Peyer's patch (tissue), 4 donors: ENCODE measurements at regions not wholly inside any gene's neighbourhood (a gene's known extent, or its start where the extent isn't known, plus 50 kb on each side); places are given as distances from the start of the nearest gene placed in this dataset.

Experiments
- DNase-seq, 3 donors: peaks; one replicate each; pipeline ENCODE4 v3.0.0-alpha.2; 2017 to 2019
- H3K27ac ChIP-seq, 4 donors: fragments of 200-600 bp; sonication (generic); one replicate each; pipeline ENCODE4 v1.5.1; 2016 to 2019
- H3K27me3 ChIP-seq, 2 donors: fragments of 200-600 bp; sonication (generic); one replicate each; pipeline ENCODE4 v1.5.1; 2019
- H3K36me3 ChIP-seq, 3 donors: fragments of 200-600 bp; sonication (generic); one replicate each; pipeline ENCODE4 v1.5.1; 2016 to 2019
- H3K4me1 ChIP-seq, 4 donors: fragments of 200-600 bp; sonication (generic); one replicate each; pipeline ENCODE4 v1.5.1; 2016 to 2019
- H3K4me3 ChIP-seq, 4 donors: fragments of 200-600 bp; sonication (generic); 1 replicate in 3 of 4; 2 replicates in 1 of 4; pipeline ENCODE4 v1.5.1; 2016 to 2019; ENCODE audit warnings: mild to moderate bottlenecking in 1 of 4
- H3K9me3 ChIP-seq, 4 donors: fragments of 200-600 bp; sonication (generic); one replicate each; pipeline ENCODE4 v1.5.1; 2016 to 2019; ENCODE audit warnings: mild to moderate bottlenecking in 1 of 4
- POLR2A ChIP-seq, 2 donors: fragments of 450-650 bp; IDR thresholded peaks; one replicate each; pipeline ENCODE4 v1.5.1; 2017; ENCODE audit warnings: antibody characterized with exemption in 2 of 2, mild to moderate bottlenecking in 2 of 2, moderate library complexity in 2 of 2
- TF ChIP-seq, protein P1 (sequence below), 6 experiments: fragments of 450-650 bp in 4 of 6; fragments of 200-600 bp in 2 of 6; sonication (generic) in 1 of 6; IDR thresholded peaks; one replicate each; pipeline ENCODE4 v1.5.1; 2017 to 2019; ENCODE audit warnings: antibody characterized with exemption in 6 of 6, mild to moderate bottlenecking in 3 of 6, moderate library complexity in 1 of 6

GRCh38 chr15:91711384-91712033, 142.0 kb upstream of the SLCO3A1 start:
- Histone ChIP-seq H3K36me3 (no peaks in the 10 kb centered on the region), H3K27ac (no peak overlapping the region), H3K4me3 (no peak overlapping the region), H3K27me3 (no peaks in the 10 kb centered on the region), H3K4me1 (peaks cover 0 to 4% (median 0%) of the 10 kb centered on the region in 4 donors), H3K9me3 (no peaks in the 10 kb centered on the region)
- no peak for DNase-seq
- no peak for TF ChIP-seq POLR2A (IDR thresholded peaks at IDR 0.05)
- TF ChIP-seq, protein P1, sequence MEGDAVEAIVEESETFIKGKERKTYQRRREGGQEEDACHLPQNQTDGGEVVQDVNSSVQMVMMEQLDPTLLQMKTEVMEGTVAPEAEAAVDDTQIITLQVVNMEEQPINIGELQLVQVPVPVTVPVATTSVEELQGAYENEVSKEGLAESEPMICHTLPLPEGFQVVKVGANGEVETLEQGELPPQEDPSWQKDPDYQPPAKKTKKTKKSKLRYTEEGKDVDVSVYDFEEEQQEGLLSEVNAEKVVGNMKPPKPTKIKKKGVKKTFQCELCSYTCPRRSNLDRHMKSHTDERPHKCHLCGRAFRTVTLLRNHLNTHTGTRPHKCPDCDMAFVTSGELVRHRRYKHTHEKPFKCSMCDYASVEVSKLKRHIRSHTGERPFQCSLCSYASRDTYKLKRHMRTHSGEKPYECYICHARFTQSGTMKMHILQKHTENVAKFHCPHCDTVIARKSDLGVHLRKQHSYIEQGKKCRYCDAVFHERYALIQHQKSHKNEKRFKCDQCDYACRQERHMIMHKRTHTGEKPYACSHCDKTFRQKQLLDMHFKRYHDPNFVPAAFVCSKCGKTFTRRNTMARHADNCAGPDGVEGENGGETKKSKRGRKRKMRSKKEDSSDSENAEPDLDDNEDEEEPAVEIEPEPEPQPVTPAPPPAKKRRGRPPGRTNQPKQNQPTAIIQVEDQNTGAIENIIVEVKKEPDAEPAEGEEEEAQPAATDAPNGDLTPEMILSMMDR (IDR thresholded peaks at IDR 0.05): no peak

- no peak for TF ChIP-seq POLR2A (IDR thresholded peaks at IDR 0.05)
- TF ChIP-seq, protein P1 (IDR thresholded peaks at IDR 0.05): no peak
Measured at GRCh38 chr15:91712286-91712685, 141.2 kb upstream of the SLCO3A1 start.

GRCh38 chr15:91716536-91716935, 137.0 kb upstream of the SLCO3A1 start:
- no peaks in the 10 kb centered on the region for H3K36me3 ChIP-seq
- DNase-seq: no peak
- H3K4me3 ChIP-seq: no peak overlapping the region
- H3K4me1 ChIP-seq: no peaks in the 10 kb centered on the region
- no peak for TF ChIP-seq POLR2A (IDR thresholded peaks at IDR 0.05)
- H3K27ac ChIP-seq: no peak overlapping the region
- no peaks in the 10 kb centered on the region for H3K9me3 ChIP-seq
- H3K27me3 ChIP-seq: no peaks in the 10 kb centered on the region

More at GRCh38 chr15:91712286-91712685, 141.2 kb upstream of the SLCO3A1 start:
- H3K9me3 ChIP-seq: no peaks in the 10 kb centered on the region
- no peaks in the 10 kb centered on the region for H3K36me3 ChIP-seq
- H3K27me3 ChIP-seq: no peaks in the 10 kb centered on the region
- H3K4me1 ChIP-seq: no peaks in the 10 kb centered on the region
- H3K27ac ChIP-seq: no peak overlapping the region
- DNase-seq: no peak
- H3K4me3 ChIP-seq: no peak overlapping the region

DNA sequence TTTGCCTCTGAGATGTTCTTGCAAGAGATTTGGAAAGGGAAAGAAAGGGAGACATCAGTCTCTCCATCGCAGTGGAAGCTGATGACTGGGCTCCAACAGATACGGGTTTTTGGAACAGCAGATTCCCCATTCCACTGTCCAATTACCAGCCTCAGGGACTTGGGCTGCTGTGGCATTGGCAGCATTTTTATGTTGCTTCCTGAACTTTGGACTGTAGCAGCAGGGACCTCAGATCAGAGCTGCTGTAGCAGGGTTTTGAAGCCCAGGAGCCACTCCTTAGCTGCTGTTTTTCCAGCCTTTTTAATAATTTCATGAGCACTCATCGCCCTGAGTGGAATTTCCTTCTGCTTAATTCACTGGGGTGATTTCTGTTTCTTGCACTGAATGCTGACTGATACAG, 135.7 kb upstream of the SLCO3A1 start:
- Histone ChIP-seq H3K9me3 (no peaks in the 10 kb centered on the region), H3K36me3 (no peaks in the 10 kb centered on the region), H3K27me3 (no peaks in the 10 kb centered on the region), H3K4me3 (no peak overlapping the region), H3K4me1 (no peaks in the 10 kb centered on the region), H3K27ac (no peak overlapping the region)
- DNase-seq: no peak
- TF ChIP-seq, protein P1 (IDR thresholded peaks at IDR 0.05): no peak
- no peak for TF ChIP-seq POLR2A (IDR thresholded peaks at IDR 0.05)

DNA sequence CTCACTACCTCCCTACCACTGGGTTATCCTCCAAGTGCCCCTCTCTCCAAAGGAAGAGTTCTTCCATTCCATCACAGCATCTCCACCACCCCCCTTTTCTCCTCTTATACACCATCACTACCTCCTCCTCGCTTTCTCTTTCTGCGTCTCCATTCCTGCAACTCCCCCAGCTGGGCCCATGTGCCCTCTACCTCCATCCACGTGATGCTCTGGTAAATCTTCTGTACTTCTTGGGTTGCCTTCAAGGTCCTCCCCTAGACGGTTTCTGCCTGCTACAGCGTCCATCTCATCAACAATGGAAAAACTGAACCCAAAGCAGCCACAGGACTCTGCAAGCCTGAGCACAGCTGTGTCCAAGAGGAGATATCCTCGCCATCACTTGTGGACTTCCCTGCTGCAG, 129.5 kb upstream of the SLCO3A1 start:
- no peak for TF ChIP-seq POLR2A (IDR thresholded peaks at IDR 0.05)
- TF ChIP-seq, protein P1 (IDR thresholded peaks at IDR 0.05): no peak
- H3K27me3 ChIP-seq: no peaks in the 10 kb centered on the region
- no peaks in the 10 kb centered on the region for H3K36me3 ChIP-seq
- no peaks in the 10 kb centered on the region for H3K4me1 ChIP-seq
- DNase-seq: no peak
- no peaks in the 10 kb centered on the region for H3K9me3 ChIP-seq
- H3K27ac ChIP-seq: no peak overlapping the region
- no peak overlapping the region for H3K4me3 ChIP-seq

DNA sequence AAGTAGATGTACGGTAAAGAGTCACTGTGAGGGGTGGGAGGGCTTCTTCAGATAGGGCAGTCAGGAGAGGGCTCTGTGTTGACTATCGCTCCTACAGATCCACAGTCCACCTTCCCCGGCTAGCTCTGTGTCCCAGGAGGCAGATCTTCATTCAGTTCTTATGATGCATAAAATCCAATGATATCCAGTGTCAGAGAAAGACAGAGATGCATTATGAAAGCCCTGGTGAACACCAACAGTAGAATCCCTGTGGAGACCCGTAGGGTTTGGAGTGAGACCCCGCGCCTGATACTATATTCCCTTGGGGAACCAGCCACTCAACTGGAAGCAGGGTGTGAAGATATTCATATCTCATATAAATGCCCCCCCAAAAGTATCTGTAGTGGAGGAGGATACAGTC, 119.8 kb upstream of the SLCO3A1 start:
- Histone ChIP-seq H3K4me3 (no peak overlapping the region), H3K9me3 (no peaks in the 10 kb centered on the region), H3K4me1 (no peaks in the 10 kb centered on the region), H3K27ac (no peak overlapping the region), H3K36me3 (no peaks in the 10 kb centered on the region), H3K27me3 (no peaks in the 10 kb centered on the region)
- TF ChIP-seq POLR2A (IDR thresholded peaks at IDR 0.05): no peak
- TF ChIP-seq, protein P1 (IDR thresholded peaks at IDR 0.05): no peak
- DNase-seq: no peak
